Neural cell (in vitro differentiated cells): ENCODE measurements at regions not wholly inside any gene's neighbourhood (a gene's known extent, or its start where the extent isn't known, plus 50 kb on each side); places are given as distances from the start of the nearest gene placed in this dataset.
A peak's percentile ranks its signal among the peaks of the same experiment; 100 is the strongest.

ENCODE experiments used
- H2AFZ ChIP-seq: fragments of 200-600, 300-800 bp; sonication (generic), shearing (Covaris generic); 2 replicates; pipeline ENCODE4 v1.6.0; 2014; ENCODE audit warnings: low read depth, mild to moderate bottlenecking, antibody characterized with exemption, low read length, moderate library complexity
- H3F3A ChIP-seq: fragments of 200-600 bp; shearing (Covaris generic); 2 replicates; pipeline ENCODE4 v1.6.1; 2016; ENCODE audit warnings: mild to moderate bottlenecking, moderate library complexity, mixed read lengths, antibody characterized with exemption, low read length; ENCODE audit not compliant: insufficient read depth, poor library complexity, severe bottlenecking
- H3K27ac ChIP-seq: fragments of 200-600, 300-800 bp; sonication (generic), shearing (Covaris generic); 2 replicates; pipeline ENCODE4 v1.5.1; 2014; ENCODE audit warnings: mild to moderate bottlenecking, low read length, moderate library complexity
- H3K27me3 ChIP-seq: fragments of 300-800, 200-600 bp; sonication (generic), shearing (Covaris generic); 2 replicates; pipeline ENCODE4 v1.6.0; 2014; ENCODE audit warnings: mild to moderate bottlenecking, low read depth, low read length, moderate library complexity; ENCODE audit not compliant: insufficient read depth
- H3K36me3 ChIP-seq: fragments of 300-800, 200-600 bp; sonication (generic), shearing (Covaris generic); 2 replicates; pipeline ENCODE4 v1.5.1; 2014; ENCODE audit warnings: mild to moderate bottlenecking, antibody characterized with exemption, low read length, moderate library complexity; ENCODE audit not compliant: insufficient read depth
- H3K4me2 ChIP-seq: fragments of 300-800, 200-600 bp; sonication (generic), shearing (Covaris generic); 2 replicates; pipeline ENCODE4 v1.6.0; 2014; ENCODE audit warnings: mild to moderate bottlenecking, low read length
- H3K4me3 ChIP-seq: fragments of 300-800, 200-600 bp; sonication (generic), shearing (Covaris generic); 2 replicates; pipeline ENCODE4 v1.5.1; 2014; ENCODE audit warnings: mild to moderate bottlenecking, low read length, moderate library complexity
- H3K79me2 ChIP-seq: fragments of 200-600 bp; shearing (Covaris generic); replicated peaks from 2 replicates; pipeline ENCODE4 v1.6.0; 2014; ENCODE audit warnings: mild to moderate bottlenecking, low read length, moderate library complexity; ENCODE audit not compliant: insufficient read depth
- H3K9ac ChIP-seq: fragments of 300-800, 200-600 bp; sonication (generic), shearing (Covaris generic); 2 replicates; pipeline ENCODE4 v1.6.1; 2016; ENCODE audit warnings: mild to moderate bottlenecking, low read length, mixed read lengths
- H3K9me2 ChIP-seq: fragments of 200-600 bp; shearing (Covaris generic); 2 replicates; pipeline ENCODE4 v1.6.1; 2016; ENCODE audit warnings: mild to moderate bottlenecking, low read length, mixed read lengths; ENCODE audit not compliant: insufficient read depth
- H3K9me3 ChIP-seq: fragments of 200-600, 300-800 bp; sonication (generic), shearing (Covaris generic); 2 replicates; pipeline ENCODE4 v1.6.1; 2016; ENCODE audit warnings: mild to moderate bottlenecking, mixed run types, low read length, moderate library complexity, mixed read lengths
- H4K20me1 ChIP-seq: fragments of 200-600 bp; shearing (Covaris generic); 2 replicates; pipeline ENCODE4 v1.6.1; 2016; ENCODE audit warnings: mild to moderate bottlenecking, mixed run types; ENCODE audit not compliant: insufficient read depth
- EP300 ChIP-seq: fragments of 450-650 bp; conservative IDR thresholded peaks from 2 replicates; pipeline ENCODE4 v1.6.1; 2014; ENCODE audit warnings: antibody characterized with exemption, mild to moderate bottlenecking, moderate library complexity; ENCODE audit not compliant: poor library complexity, severe bottlenecking
- EZH2 ChIP-seq: fragments of 200-600, 300-800 bp; shearing (Covaris generic), sonication (generic); IDR thresholded peaks from 2 replicates; pipeline ENCODE4 v1.6.1; 2014; ENCODE audit warnings: antibody characterized with exemption, low read length, borderline replicate concordance, mild to moderate bottlenecking; ENCODE audit not compliant: insufficient read depth, poor library complexity, severe bottlenecking
- MXI1 ChIP-seq: fragments of 450-650 bp; conservative IDR thresholded peaks from 2 replicates; pipeline ENCODE4 v1.6.1; 2014; ENCODE audit warnings: antibody characterized with exemption, mild to moderate bottlenecking; ENCODE audit not compliant: poor library complexity, severe bottlenecking
- POLR2AphosphoS5 ChIP-seq: IDR thresholded peaks from 2 replicates; pipeline ENCODE4 v1.6.1; 2012
- RAD21 ChIP-seq: fragments of 450-650 bp; conservative IDR thresholded peaks from 2 replicates; pipeline ENCODE4 v1.6.1; 2014; ENCODE audit warnings: antibody characterized with exemption, mild to moderate bottlenecking, moderate library complexity
- SMC3 ChIP-seq: fragments of 450-650 bp; conservative IDR thresholded peaks from 2 replicates; pipeline ENCODE4 v1.6.1; 2014; ENCODE audit warnings: antibody characterized with exemption, mild to moderate bottlenecking, moderate library complexity; ENCODE audit not compliant: poor library complexity
- TF ChIP-seq, protein P1 (sequence below): fragments of 450-650 bp; IDR thresholded peaks from 2 replicates; pipeline ENCODE4 v1.5.1; 2014; ENCODE audit warnings: antibody characterized with exemption, mild to moderate bottlenecking, moderate library complexity; ENCODE audit not compliant: poor library complexity, severe bottlenecking

DNA sequence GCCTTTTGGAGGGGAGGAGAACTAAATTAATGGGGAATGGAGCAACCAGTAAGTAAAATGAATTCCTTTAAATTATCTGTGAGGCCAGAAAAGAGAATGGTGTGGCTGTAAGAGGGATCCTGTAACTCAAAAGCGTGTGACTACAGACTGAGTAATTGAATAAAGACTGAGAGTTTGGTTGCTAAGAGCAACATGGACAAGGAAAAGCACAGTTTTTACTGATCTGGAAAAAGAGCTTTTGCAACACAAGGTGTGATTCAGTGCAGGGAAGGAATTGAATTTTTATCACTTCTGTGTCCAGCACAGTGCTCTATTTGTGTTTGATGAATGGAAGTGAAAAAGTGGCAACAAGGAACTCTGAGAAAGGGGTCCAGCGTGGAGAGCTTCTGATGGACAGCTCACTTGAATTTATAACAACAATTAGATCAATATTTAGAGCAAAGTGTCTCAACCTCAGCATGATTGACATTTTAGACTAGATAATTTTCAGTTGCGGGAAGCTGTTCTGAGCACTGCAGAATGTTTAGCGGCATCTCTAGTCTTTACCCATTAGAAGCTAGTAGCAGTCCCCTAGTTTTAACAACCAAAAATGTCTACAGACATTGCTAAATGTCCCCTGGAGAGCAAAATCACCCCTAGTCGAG, 202.8 kb upstream of the BDNF start:
- H3K27me3 ChIP-seq: peaks cover 41% of the 10 kb centered on the region
- no peaks in the 10 kb centered on the region for H3K9me2 ChIP-seq
- H3K36me3 ChIP-seq: no peaks in the 10 kb centered on the region
- TF ChIP-seq POLR2AphosphoS5: peak; percentile 87
- no peak for TF ChIP-seq MXI1
- TF ChIP-seq EP300: peak; percentile 93
- no peak overlapping the region for H3K9ac ChIP-seq
- H3K4me2 ChIP-seq: no peak overlapping the region
- no peaks in the 10 kb centered on the region for H4K20me1 ChIP-seq
- no peak overlapping the region for H3K4me3 ChIP-seq
- no peak overlapping the region for H3K27ac ChIP-seq
- no peaks in the 10 kb centered on the region for H3F3A ChIP-seq
- no peak overlapping the region for H2AFZ ChIP-seq
- no peaks in the 10 kb centered on the region for H3K9me3 ChIP-seq
- no peaks in the 10 kb centered on the region for H3K79me2 ChIP-seq

- Histone ChIP-seq H3K9me3 (no peaks in the 10 kb centered on the region), H3K27me3 (peaks cover 17% of the 10 kb centered on the region), H4K20me1 (no peaks in the 10 kb centered on the region), H3K4me3 (no peak overlapping the region), H3K9ac (no peak overlapping the region), H3K36me3 (no peaks in the 10 kb centered on the region), H2AFZ (no peak overlapping the region), H3K9me2 (no peaks in the 10 kb centered on the region), H3K27ac (no peak overlapping the region), H3K4me2 (no peak overlapping the region), H3K79me2 (no peaks in the 10 kb centered on the region), H3F3A (no peaks in the 10 kb centered on the region)
- TF ChIP-seq, protein P1, sequence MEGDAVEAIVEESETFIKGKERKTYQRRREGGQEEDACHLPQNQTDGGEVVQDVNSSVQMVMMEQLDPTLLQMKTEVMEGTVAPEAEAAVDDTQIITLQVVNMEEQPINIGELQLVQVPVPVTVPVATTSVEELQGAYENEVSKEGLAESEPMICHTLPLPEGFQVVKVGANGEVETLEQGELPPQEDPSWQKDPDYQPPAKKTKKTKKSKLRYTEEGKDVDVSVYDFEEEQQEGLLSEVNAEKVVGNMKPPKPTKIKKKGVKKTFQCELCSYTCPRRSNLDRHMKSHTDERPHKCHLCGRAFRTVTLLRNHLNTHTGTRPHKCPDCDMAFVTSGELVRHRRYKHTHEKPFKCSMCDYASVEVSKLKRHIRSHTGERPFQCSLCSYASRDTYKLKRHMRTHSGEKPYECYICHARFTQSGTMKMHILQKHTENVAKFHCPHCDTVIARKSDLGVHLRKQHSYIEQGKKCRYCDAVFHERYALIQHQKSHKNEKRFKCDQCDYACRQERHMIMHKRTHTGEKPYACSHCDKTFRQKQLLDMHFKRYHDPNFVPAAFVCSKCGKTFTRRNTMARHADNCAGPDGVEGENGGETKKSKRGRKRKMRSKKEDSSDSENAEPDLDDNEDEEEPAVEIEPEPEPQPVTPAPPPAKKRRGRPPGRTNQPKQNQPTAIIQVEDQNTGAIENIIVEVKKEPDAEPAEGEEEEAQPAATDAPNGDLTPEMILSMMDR: no peak
- TF ChIP-seq RAD21: no peak
- TF ChIP-seq POLR2AphosphoS5: no peak
- no peak for TF ChIP-seq EP300
Observed at GRCh38 chr11:27898166-27898565, 197.9 kb upstream of the BDNF start.

- Histone ChIP-seq H3K9me3 (no peaks in the 10 kb centered on the region), H3K4me2 (no peak overlapping the region), H3K9me2 (no peaks in the 10 kb centered on the region), H3K36me3 (no peaks in the 10 kb centered on the region), H2AFZ (no peak overlapping the region), H3F3A (no peaks in the 10 kb centered on the region), H4K20me1 (no peaks in the 10 kb centered on the region), H3K27me3 (peaks cover 6% of the 10 kb centered on the region), H3K4me3 (no peak overlapping the region), H3K27ac (no peak overlapping the region), H3K9ac (no peak overlapping the region), H3K79me2 (no peaks in the 10 kb centered on the region)
- no peak for TF ChIP-seq SMC3
- TF ChIP-seq EZH2: no peak
- TF ChIP-seq RAD21: no peak
- no peak for TF ChIP-seq POLR2AphosphoS5
- TF ChIP-seq, protein P1: no peak
Observed at GRCh38 chr11:27896096-27896495, 195.8 kb upstream of the BDNF start.
